BJ (cell line): ENCODE measurements at regions not wholly inside any gene's neighbourhood (a gene's known extent, or its start where the extent isn't known, plus 50 kb on each side); places are given as distances from the start of the nearest gene placed in this dataset.

Source experiments
- CTCF ChIA-PET: fragments of 350-600 bp; formaldehyde crosslinking; extraction: SDS; loops from one replicate; lab custom pipeline; 2021; ENCODE audit warnings: antibody characterized with exemption, inconsistent platforms; lab: Yijun Ruan, JAX
- POLR2A ChIA-PET: fragments of 300-600 bp; sonication (Branson Sonifier 250); formaldehyde crosslinking; extraction: SDS; loops from one replicate; lab custom pipeline; 2021; ENCODE audit warnings: antibody characterized with exemption; lab: Charles Lee
- DNase-seq: peaks from one replicate; pipeline ENCODE4 v3.0.0-alpha.2; 2011; ENCODE audit warnings: low read depth
- H3K27me3 ChIP-seq: 2 replicates; pipeline ENCODE4 v1.6.0; 2011; ENCODE audit warnings: low read length; ENCODE audit not compliant: control insufficient read depth, insufficient read depth
- H3K36me3 ChIP-seq: 2 replicates; pipeline ENCODE4 v1.5.1; 2011; ENCODE audit warnings: low read length; ENCODE audit not compliant: control insufficient read depth, insufficient read depth
- H3K4me3 ChIP-seq: 2 replicates; pipeline ENCODE4 v1.5.1; 2011; ENCODE audit warnings: low read depth, mild to moderate bottlenecking, control low read depth, low read length
- CTCF ChIP-seq: IDR thresholded peaks from 2 replicates; pipeline ENCODE4 v1.5.1; 2011; ENCODE audit warnings: low read depth, mild to moderate bottlenecking, control low read depth, inconsistent platforms, low read length, moderate library complexity; ENCODE audit not compliant: insufficient read depth

- Histone ChIP-seq H3K4me3 (no peak overlapping the region), H3K36me3 (no peaks in the 10 kb centered on the region), H3K27me3 (no peaks in the 10 kb centered on the region)
- ChIA-PET CTCF (no interaction called here), POLR2A (no interaction called here)
- TF ChIP-seq CTCF = no peak
- DNase-seq = no peak
Measured at GRCh38 chr10:6957851-6958250, 377.8 kb upstream of the PRKCQ start.

GRCh38 chr10:6956562-6956961, 376.5 kb upstream of the PRKCQ start:
- ChIA-PET CTCF (no interaction called here), POLR2A (no interaction called here)
- Histone ChIP-seq H3K4me3 (no peak overlapping the region), H3K27me3 (no peaks in the 10 kb centered on the region), H3K36me3 (no peaks in the 10 kb centered on the region)
- no peak for DNase-seq
- TF ChIP-seq CTCF = no peak

- ChIA-PET POLR2A (no interaction called here), CTCF (no interaction called here)
- H3K27me3 ChIP-seq = no peaks in the 10 kb centered on the region
- H3K4me3 ChIP-seq = no peak overlapping the region
- H3K36me3 ChIP-seq = no peaks in the 10 kb centered on the region
- DNase-seq = no peak
- TF ChIP-seq CTCF = no peak
Measured at GRCh38 chr10:6953271-6953801, 373.3 kb upstream of the PRKCQ start.

- ChIA-PET POLR2A (no interaction called here), CTCF (no interaction called here)
- TF ChIP-seq CTCF = no peak
- no peaks in the 10 kb centered on the region for H3K27me3 ChIP-seq
- no peak overlapping the region for H3K4me3 ChIP-seq
- no peaks in the 10 kb centered on the region for H3K36me3 ChIP-seq
- DNase-seq = no peak
Measured at GRCh38 chr10:6951732-6952131, 371.7 kb upstream of the PRKCQ start.

GRCh38 chr10:6950133-6950532, 370.1 kb upstream of the PRKCQ start:
- POLR2A ChIA-PET = no interaction called here
- Histone ChIP-seq H3K27me3 (no peaks in the 10 kb centered on the region), H3K36me3 (no peaks in the 10 kb centered on the region), H3K4me3 (no peak overlapping the region)
- no peak for TF ChIP-seq CTCF
- DNase-seq = no peak
- CTCF ChIA-PET = no interaction called here
